Panc1 (cell line): ENCODE measurements at regions not wholly inside any gene's neighbourhood (a gene's known extent, or its start where the extent isn't known, plus 50 kb on each side); places are given as distances from the start of the nearest gene placed in this dataset.

ENCODE experiments used
- ATAC-seq: fragments of 200-7000 bp; cut with Tn5 transposase; 2 replicates; pipeline ENCODE4 v1.9.1; 2020; ENCODE audit warnings: mild to moderate bottlenecking, moderate library complexity
- BruUV-seq: library from RNA; stranded (reverse); fragments of 400-500 nt; replicated peaks from 2 replicates; lab custom pipeline; 2021; lab: Mats Ljungman, UMichigan
- CTCF ChIA-PET: fragments of 300-600 bp; sonication (Branson Sonifier 250); formaldehyde crosslinking; loops from one replicate; lab custom pipeline; 2022; ENCODE audit warnings: antibody characterized with exemption; lab: Charles Lee
- POLR2A ChIA-PET: fragments of 300-600 bp; sonication (Branson Sonifier 250); formaldehyde crosslinking; loops from one replicate; lab custom pipeline; 2022; ENCODE audit warnings: antibody characterized with exemption; lab: Charles Lee
- DNase-seq: peaks from one replicate; pipeline ENCODE4 v3.0.0-alpha.2; 2010; ENCODE audit warnings: low read depth, low spot score
- H3K27ac ChIP-seq: 2 replicates; pipeline ENCODE4 v1.5.1; 2011; ENCODE audit warnings: mild to moderate bottlenecking, low read length, inconsistent platforms
- H3K27me3 ChIP-seq: fragments of 200-500 bp; sonication (Bioruptor generic); 2 replicates; pipeline ENCODE4 v1.6.0; 2014; ENCODE audit warnings: low read length, inconsistent platforms; ENCODE audit not compliant: control insufficient read depth, insufficient read depth
- H3K36me3 ChIP-seq: fragments of 200-500 bp; sonication (Bioruptor generic); 2 replicates; pipeline ENCODE4 v1.5.1; 2014; ENCODE audit warnings: inconsistent platforms, mild to moderate bottlenecking, low read length, moderate library complexity; ENCODE audit not compliant: control insufficient read depth, insufficient read depth
- H3K4me1 ChIP-seq: 2 replicates; pipeline ENCODE4 v1.5.1; 2011; ENCODE audit warnings: inconsistent platforms, mild to moderate bottlenecking, low read length, moderate library complexity; ENCODE audit not compliant: control insufficient read depth, insufficient read depth
- H3K4me3 ChIP-seq, 2 experiments: 2 replicates each; pipeline ENCODE4 v1.5.1; 2011 to 2012; ENCODE audit warnings: low read depth in 2 of 2, low read length in 2 of 2, mild to moderate bottlenecking in 2 of 2, inconsistent platforms in 1 of 2, moderate library complexity in 1 of 2
- H3K9me3 ChIP-seq: fragments of 200-500 bp; sonication (Bioruptor generic); 2 replicates; pipeline ENCODE4 v1.5.1; 2014; ENCODE audit warnings: low read depth, mild to moderate bottlenecking, inconsistent platforms, low read length, moderate library complexity; ENCODE audit not compliant: control insufficient read depth, insufficient read depth
- CTCF ChIP-seq: fragments of 450-650 bp; IDR thresholded peaks from 2 replicates; pipeline ENCODE4 v1.5.1; 2017; ENCODE audit warnings: mild to moderate bottlenecking
- POLR2AphosphoS5 ChIP-seq: IDR thresholded peaks from 2 replicates; pipeline ENCODE4 v1.6.1; 2012; ENCODE audit warnings: mild to moderate bottlenecking, low read depth, low read length, moderate library complexity
- REST ChIP-seq, 2 experiments: IDR thresholded peaks; 2 replicates each; pipeline ENCODE4 v1.6.1; 2011 to 2012; ENCODE audit warnings: low read depth in 2 of 2, control low read depth in 1 of 2, low read length in 1 of 2, mild to moderate bottlenecking in 1 of 2, moderate library complexity in 1 of 2; ENCODE audit not compliant: insufficient read depth in 1 of 2
- SIN3A ChIP-seq: IDR thresholded peaks from 2 replicates; pipeline ENCODE4 v1.6.1; 2012; ENCODE audit warnings: low read depth, mild to moderate bottlenecking, low read length, moderate library complexity, borderline replicate concordance; ENCODE audit not compliant: insufficient read depth
- TCF7L2 ChIP-seq: IDR thresholded peaks from 2 replicates; pipeline ENCODE4 v1.6.1; 2011; ENCODE audit warnings: mild to moderate bottlenecking, low read depth, low read length, inconsistent platforms
- in situ Hi-C: cut with HindIII; loops from 2 replicates; pipeline ENCODE4 v1.10.0; 2016; ENCODE audit warnings: low sequenced_read_pairs, low pct_unique_long_range_greater_than_20kb
- intact Hi-C: fragments of 100-400 bp; cut with micrococcal nuclease; formaldehyde crosslinking; loops from one replicate; pipeline ENCODE4 v1.10.0; 2022; ENCODE audit not compliant: unreplicated experiment

- Histone ChIP-seq H3K27ac (no peak overlapping the region), H3K9me3 (no peaks in the 10 kb centered on the region), H3K4me1 (no peaks in the 10 kb centered on the region), H3K36me3 (no peaks in the 10 kb centered on the region), H3K27me3 (no peaks in the 10 kb centered on the region; the same call in 1 of the 2 replicates), H3K4me3 (no peak overlapping the region)
- in situ Hi-C loops, result no loop called here
- CTCF ChIA-PET, result no interaction called here
- DNase-seq, result no peak
- no peak for ATAC-seq
- intact Hi-C loops, result no loop called here
- TF ChIP-seq REST (IDR thresholded peaks at IDR 0.05; ENCODE audit: insufficient read depth in 1 of 2, low read depth in 2 of 2, low read length in 1 of 2) (no peak), TCF7L2 (no peak), POLR2AphosphoS5 (no peak), CTCF (no peak), SIN3A (no peak)
- POLR2A ChIA-PET, result no interaction called here
- BruUV-seq, result no TSS peak
These were observed 231.2 kb downstream of the CYRIA start for GRCh38 chr2:16434393-16434792.

GRCh38 chr2:16430846-16431245 is 234.8 kb downstream of the CYRIA start:
- H3K4me1 ChIP-seq, result no peaks in the 10 kb centered on the region
- ATAC-seq (no peak), DNase-seq (no peak)
- POLR2A ChIA-PET, result no interaction called here
- H3K4me3 ChIP-seq, result no peak overlapping the region
- no peak overlapping the region for H3K27ac ChIP-seq
- in situ Hi-C loops (no loop called here), intact Hi-C loops (no loop called here)
- no peaks in the 10 kb centered on the region for H3K36me3 ChIP-seq
- CTCF ChIA-PET, result no interaction called here
- TF ChIP-seq TCF7L2, result no peak
- TF ChIP-seq CTCF, result no peak
- TF ChIP-seq SIN3A, result no peak
- TF ChIP-seq POLR2AphosphoS5, result no peak
- no peak for TF ChIP-seq REST (IDR thresholded peaks at IDR 0.05; ENCODE audit: insufficient read depth in 1 of 2, low read depth in 2 of 2, low read length in 1 of 2)
- BruUV-seq, result no TSS peak
- no peaks in the 10 kb centered on the region for H3K9me3 ChIP-seq
- no peaks in the 10 kb centered on the region; the same call in 1 of the 2 replicates for H3K27me3 ChIP-seq
